ENCODE measurements at regions not wholly inside any gene's neighbourhood (a gene's known extent, or its start where the extent isn't known, plus 50 kb on each side); places are given as distances from the start of the nearest gene placed in this dataset.
"Not testable (repeated sequence)": the region's sequence is repeated elsewhere in the genome, so short reads cannot be mapped to it uniquely, and the experiment has no call there.

DNA sequence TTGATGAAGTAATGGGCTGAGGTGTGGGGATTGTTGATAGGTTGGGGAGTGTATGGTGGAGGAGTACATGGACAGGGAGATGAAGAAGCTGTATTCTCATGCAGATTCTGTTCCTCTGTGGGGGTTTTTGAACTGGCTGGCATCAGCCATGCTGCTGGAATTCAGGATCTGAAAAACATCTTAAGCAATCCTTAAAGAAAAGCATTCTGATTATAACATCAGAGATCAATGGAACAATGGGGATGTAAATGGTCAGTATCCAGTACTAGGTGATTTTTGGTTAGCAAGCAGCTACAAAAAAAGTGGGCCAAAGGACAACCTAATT lies 247.5 kb upstream of the GALNT17 start:
- Histone ChIP-seq H3K4me3 (ENCODE audit: extremely low read depth, insufficient read depth, low read length, poor library complexity, severe bottlenecking) (no peak overlapping the region), H3K9me3 (ENCODE audit: control insufficient read depth, low read length) (peaks cover 6% of the 10 kb centered on the region), H3K27ac (ENCODE audit: low read depth, low read length, severe bottlenecking) (no peak overlapping the region), H3K4me1 (ENCODE audit: control insufficient read depth, insufficient read depth, low read length, poor library complexity, severe bottlenecking) (peaks cover 3% of the 10 kb centered on the region), H3K36me3 (ENCODE audit: control insufficient read depth, insufficient read depth, low read length) (no peaks in the 10 kb centered on the region)

DNA sequence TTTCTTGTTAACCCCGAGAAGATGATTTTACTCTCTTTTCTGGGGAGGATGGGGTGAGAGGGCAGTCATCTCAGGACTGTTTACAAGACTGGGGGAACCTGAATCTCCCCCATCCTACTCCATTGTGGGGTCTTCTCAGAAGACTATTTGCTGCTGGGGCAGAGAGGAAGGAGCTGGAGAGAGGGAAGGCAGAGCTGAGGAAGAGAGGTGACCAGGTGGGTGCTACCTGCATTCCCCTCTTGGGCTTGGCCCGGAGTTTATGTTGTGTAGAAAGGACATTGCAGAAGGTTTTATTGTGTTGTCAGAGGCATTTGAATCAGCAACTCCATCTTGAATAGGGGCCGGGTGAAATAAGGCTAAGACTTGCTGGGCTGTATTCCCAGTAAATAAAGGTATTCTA lies 247.1 kb upstream of the GALNT17 start:
- Histone ChIP-seq H3K4me1 (ENCODE audit: control insufficient read depth, insufficient read depth, low read length, poor library complexity, severe bottlenecking) (peaks cover 3% of the 10 kb centered on the region), H3K4me3 (ENCODE audit: extremely low read depth, insufficient read depth, low read length, poor library complexity, severe bottlenecking) (no peak overlapping the region), H3K36me3 (ENCODE audit: control insufficient read depth, insufficient read depth, low read length) (no peaks in the 10 kb centered on the region), H3K27ac (ENCODE audit: low read depth, low read length, severe bottlenecking) (no peak overlapping the region), H3K9me3 (ENCODE audit: control insufficient read depth, low read length) (peaks cover 10% of the 10 kb centered on the region)
- WGBS, 2 experiments (ENCODE audit: insufficient coverage in 2 of 2), result 100% methylated on average over 2 of the region's 3 CpGs

DNA sequence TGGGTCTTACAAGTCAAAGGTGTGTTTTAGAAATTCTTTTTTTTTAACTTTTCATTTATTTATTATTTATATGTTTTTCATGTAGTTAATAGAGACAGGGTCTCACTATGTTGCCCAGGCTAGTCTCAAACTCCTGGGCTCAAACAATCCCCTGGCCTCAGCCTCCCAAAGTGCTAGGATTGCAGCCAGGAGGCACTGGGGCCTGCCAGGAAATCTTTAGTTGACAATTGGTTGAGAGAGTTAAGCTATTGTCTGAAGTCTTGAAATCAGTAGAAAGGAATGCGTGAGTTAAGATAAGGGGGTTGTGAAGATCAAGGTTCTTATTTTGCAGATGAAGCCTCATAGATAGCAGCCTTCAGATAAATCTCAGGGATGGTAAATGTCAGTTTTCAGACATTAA lies 245.4 kb upstream of the GALNT17 start:
- no peak overlapping the region for H3K27ac ChIP-seq (ENCODE audit: low read depth, low read length, severe bottlenecking)

DNA sequence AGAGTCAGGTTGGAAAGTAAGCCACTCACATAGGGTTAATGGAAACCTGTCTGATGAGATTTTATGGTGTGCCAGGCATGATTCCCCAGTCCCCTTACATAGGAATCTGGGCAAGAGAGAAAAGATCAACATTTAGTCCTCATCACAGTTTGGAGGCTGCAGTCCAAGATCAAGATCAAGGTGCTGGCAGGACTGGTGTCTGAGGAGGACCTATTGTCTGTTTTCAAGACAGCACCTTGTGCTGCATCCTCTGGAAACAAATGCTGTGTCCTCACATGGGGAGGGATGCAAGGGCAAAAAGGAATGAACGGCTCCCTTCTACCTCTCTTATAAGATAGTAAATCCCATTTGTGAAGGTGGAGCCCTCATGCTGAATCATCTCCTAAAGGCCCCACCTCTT lies 244.8 kb upstream of the GALNT17 start:
- H3K27ac ChIP-seq (ENCODE audit: low read depth, low read length, severe bottlenecking), result no peak overlapping the region
- H3K9me3 ChIP-seq (ENCODE audit: control insufficient read depth, low read length), result peaks cover 19% of the 10 kb centered on the region
- H3K4me1 ChIP-seq (ENCODE audit: control insufficient read depth, insufficient read depth, low read length, poor library complexity, severe bottlenecking), result peaks cover 3% of the 10 kb centered on the region
- WGBS, 2 experiments (ENCODE audit: insufficient coverage in 2 of 2), result no CpG with 5 or more reads among the region's 1 CpG
- H3K4me3 ChIP-seq (ENCODE audit: extremely low read depth, insufficient read depth, low read length, poor library complexity, severe bottlenecking), result no peak overlapping the region
- H3K36me3 ChIP-seq (ENCODE audit: control insufficient read depth, insufficient read depth, low read length), result no peaks in the 10 kb centered on the region

More for the DNA sequence above, 245.4 kb upstream of the GALNT17 start:
- WGBS, 2 experiments (ENCODE audit: insufficient coverage in 2 of 2), result 64 to 89% methylated on average over 1 of the region's 1 CpG
- H3K4me1 ChIP-seq (ENCODE audit: control insufficient read depth, insufficient read depth, low read length, poor library complexity, severe bottlenecking), result peaks cover 3% of the 10 kb centered on the region
- peaks cover 19% of the 10 kb centered on the region for H3K9me3 ChIP-seq (ENCODE audit: control insufficient read depth, low read length)
- H3K4me3 ChIP-seq (ENCODE audit: extremely low read depth, insufficient read depth, low read length, poor library complexity, severe bottlenecking), result no peak overlapping the region
- H3K36me3 ChIP-seq (ENCODE audit: control insufficient read depth, insufficient read depth, low read length), result no peaks in the 10 kb centered on the region

DNA sequence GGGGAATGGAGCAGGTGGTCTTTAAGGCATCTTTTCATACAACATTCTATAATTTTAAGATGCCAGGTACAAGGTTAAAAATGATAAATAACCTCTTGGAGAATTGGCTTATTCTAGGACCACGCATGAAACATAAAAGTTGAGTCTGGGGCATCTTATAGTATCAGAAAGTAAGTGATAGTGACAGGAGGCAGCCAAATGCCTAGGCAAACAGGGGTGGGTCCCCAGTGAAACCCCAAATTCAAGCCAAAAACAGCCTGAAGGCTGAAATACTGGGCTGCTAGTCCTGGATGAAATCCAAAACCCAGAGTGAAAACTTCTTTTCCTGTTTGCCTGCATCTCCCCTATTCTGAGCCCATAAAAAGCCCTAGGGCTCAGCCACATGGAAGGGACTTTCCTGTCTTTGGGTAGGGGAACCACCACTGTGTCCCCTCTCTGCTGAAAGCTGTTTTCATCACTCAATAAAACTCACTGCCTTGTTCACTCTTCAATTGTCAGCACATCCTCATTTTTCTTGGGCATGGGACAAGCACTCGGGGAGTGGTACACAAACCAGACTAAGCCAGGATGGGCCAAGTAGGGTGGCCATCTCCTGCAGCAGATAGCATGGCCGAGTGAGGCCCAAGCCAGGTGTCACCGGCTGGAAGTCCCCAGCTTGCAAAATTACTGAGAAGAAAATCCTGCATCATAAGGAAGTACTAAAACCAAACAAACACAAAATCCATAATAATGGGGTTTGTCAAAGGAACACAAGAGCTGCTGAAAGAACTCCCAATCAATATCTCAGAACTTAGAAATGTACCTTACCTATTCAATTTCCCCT lies 241.6 kb upstream of the GALNT17 start:
- no peaks in the 10 kb centered on the region for H3K36me3 ChIP-seq (ENCODE audit: control insufficient read depth, insufficient read depth, low read length)
- peaks cover 3% of the 10 kb centered on the region for H3K4me1 ChIP-seq (ENCODE audit: control insufficient read depth, insufficient read depth, low read length, poor library complexity, severe bottlenecking)
- H3K27ac ChIP-seq (ENCODE audit: low read depth, low read length, severe bottlenecking), result no peak overlapping the region
- H3K4me3 ChIP-seq (ENCODE audit: extremely low read depth, insufficient read depth, low read length, poor library complexity, severe bottlenecking), result no peak overlapping the region
- H3K9me3 ChIP-seq (ENCODE audit: control insufficient read depth, low read length), result peaks cover 19% of the 10 kb centered on the region
- 86% methylated on average over 2 of the region's 4 CpGs; no CpG with 5 or more reads in 1 of the 2 experiments for WGBS, 2 experiments (ENCODE audit: insufficient coverage in 2 of 2)

DNA sequence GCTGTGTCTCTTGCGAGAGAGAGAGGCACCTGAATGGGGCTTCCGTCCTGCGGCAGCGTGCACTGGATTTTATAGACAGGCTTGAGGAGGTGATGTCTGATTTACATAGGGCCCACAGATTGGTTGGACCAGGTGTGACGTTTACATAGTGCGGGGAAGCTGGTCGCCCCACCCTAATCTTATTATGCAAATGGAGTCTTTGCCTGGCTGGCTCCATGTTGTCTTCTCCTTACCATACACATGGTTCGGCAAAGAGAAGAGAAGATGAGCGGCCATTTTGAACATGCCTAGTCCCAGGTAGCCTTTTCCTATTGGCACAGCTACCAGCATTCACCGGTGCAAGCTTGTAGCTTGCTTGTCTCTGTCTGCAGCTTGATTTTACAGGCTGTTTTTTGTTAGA lies 238.5 kb upstream of the GALNT17 start:
- Histone ChIP-seq H3K36me3 (ENCODE audit: control insufficient read depth, insufficient read depth, low read length) (no peaks in the 10 kb centered on the region), H3K4me1 (ENCODE audit: control insufficient read depth, insufficient read depth, low read length, poor library complexity, severe bottlenecking) (no peaks in the 10 kb centered on the region), H3K27ac (ENCODE audit: low read depth, low read length, severe bottlenecking) (no peak overlapping the region), H3K4me3 (ENCODE audit: extremely low read depth, insufficient read depth, low read length, poor library complexity, severe bottlenecking) (no peak overlapping the region), H3K9me3 (ENCODE audit: control insufficient read depth, low read length) (peaks cover 19% of the 10 kb centered on the region)
- WGBS, 2 experiments (ENCODE audit: insufficient coverage in 2 of 2), result 91 to 92% methylated on average over 7 to 8 of the region's 10 CpGs

DNA sequence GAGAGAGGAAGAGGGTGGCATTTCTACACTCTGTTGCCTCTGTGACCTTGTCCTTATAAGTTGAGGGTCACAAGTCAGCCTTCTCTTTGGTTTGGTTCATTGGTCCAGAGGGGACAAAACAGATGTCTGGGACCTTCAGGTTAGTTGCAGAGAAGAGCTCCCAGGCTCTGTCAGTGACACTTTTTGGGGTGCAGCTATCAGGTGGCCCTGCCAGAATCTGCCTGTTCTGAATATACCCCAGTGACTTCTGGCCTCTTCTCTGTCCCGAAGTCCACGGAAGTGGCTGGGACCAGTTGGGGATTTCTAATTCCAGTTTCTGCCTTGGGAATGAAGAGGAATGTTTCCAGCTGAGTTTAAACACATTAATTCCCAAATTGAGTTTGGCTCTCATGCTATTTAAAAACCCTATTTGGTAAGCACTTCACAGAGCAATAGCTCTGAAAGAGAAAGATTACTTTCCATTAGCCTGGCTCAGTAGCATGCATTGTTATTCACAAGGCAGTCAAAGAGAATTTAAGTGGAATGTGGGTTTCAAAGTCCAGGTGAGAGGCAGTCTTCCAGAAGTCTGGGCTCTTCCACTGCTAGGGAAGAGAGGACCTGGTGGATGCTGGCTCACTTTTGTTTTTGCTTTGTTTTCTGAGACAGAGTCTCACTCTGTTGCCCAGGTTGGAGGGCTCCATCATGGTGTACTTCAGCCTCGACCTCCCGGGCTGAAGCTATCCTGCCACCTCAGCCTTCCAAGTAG lies 237.8 kb upstream of the GALNT17 start:
- no peak overlapping the region for H3K4me3 ChIP-seq (ENCODE audit: extremely low read depth, insufficient read depth, low read length, poor library complexity, severe bottlenecking)
- 72 to 89% methylated on average over 2 of the region's 4 CpGs for WGBS, 2 experiments (ENCODE audit: insufficient coverage in 2 of 2)
- H3K4me1 ChIP-seq (ENCODE audit: control insufficient read depth, insufficient read depth, low read length, poor library complexity, severe bottlenecking), result no peaks in the 10 kb centered on the region
- no peaks in the 10 kb centered on the region for H3K36me3 ChIP-seq (ENCODE audit: control insufficient read depth, insufficient read depth, low read length)
- H3K9me3 ChIP-seq (ENCODE audit: control insufficient read depth, low read length), result peaks cover 15% of the 10 kb centered on the region
- H3K27ac ChIP-seq (ENCODE audit: low read depth, low read length, severe bottlenecking), result no peak overlapping the region

DNA sequence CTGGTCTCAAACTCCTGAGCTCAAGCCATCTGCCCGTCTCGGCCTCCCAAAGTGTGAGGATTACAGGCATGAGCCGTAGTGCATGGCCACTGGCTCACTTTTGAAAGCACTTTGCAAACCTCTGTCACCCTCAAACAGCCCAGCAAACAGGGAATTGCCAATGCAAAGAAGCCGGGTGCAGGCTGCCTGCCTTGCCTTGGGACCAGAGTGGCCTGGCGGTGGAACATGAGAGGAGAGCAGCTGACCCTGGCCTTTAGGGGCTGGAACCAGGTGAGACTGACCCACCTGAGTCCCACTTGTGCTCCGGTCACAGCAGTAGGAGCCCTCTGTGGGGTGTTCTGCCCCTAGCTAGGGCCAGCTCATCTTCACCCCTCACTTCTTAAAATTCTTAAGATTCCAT lies 237.1 kb upstream of the GALNT17 start:
- Histone ChIP-seq H3K4me3 (ENCODE audit: extremely low read depth, insufficient read depth, low read length, poor library complexity, severe bottlenecking) (no peak overlapping the region), H3K9me3 (ENCODE audit: control insufficient read depth, low read length) (peaks cover 8% of the 10 kb centered on the region), H3K4me1 (ENCODE audit: control insufficient read depth, insufficient read depth, low read length, poor library complexity, severe bottlenecking) (no peaks in the 10 kb centered on the region), H3K27ac (ENCODE audit: low read depth, low read length, severe bottlenecking) (no peak overlapping the region), H3K36me3 (ENCODE audit: control insufficient read depth, insufficient read depth, low read length) (no peaks in the 10 kb centered on the region)
- WGBS, 2 experiments (ENCODE audit: insufficient coverage in 2 of 2), result 82 to 85% methylated on average over 5 to 6 of the region's 6 CpGs

DNA sequence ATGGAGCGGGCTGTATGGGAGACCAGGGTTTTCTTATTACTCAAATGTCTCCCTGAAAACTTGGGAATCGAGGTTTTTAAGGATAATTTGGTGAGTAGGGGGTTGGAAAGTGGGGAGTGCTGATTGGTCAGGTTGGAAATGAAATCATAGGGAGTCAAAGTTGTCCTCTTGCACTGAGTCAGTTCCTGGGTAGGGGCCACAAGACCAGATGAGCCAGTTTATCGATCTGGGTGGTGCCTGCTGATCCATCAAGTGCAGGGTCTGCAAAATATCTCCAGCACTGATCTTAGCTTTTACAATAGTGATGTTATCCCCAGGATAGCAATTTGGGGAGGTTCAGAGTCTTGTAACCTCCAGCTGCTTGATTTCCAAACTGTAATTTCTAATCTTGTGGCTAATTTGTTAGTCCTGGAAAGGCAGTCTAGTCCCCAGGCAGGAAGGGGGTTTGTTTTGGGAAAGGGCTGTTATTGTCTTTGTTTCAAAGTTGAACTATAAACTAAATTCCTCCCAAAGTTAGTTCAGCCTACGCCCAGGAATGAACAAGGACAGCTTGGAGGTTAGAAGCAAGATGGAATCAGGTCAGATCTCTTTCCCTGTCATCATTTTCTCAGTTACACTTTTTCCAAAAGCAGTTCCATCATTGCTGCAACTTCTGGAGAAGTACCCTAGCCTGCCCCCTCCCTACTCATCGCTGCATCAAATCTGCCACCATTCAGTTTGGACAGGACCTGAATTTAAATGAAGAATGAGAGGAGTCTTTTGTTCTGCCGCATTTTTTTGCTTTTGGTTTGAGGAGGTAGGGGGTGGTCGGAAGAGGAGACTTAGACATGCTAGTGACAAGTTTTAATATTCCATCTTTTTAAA lies 236.4 kb upstream of the GALNT17 start:
- H3K36me3 ChIP-seq (ENCODE audit: control insufficient read depth, insufficient read depth, low read length); H3K27ac ChIP-seq (ENCODE audit: low read depth, low read length, severe bottlenecking); H3K9me3 ChIP-seq (ENCODE audit: control insufficient read depth, low read length); H3K4me1 ChIP-seq (ENCODE audit: control insufficient read depth, insufficient read depth, low read length, poor library complexity, severe bottlenecking); H3K4me3 ChIP-seq (ENCODE audit: extremely low read depth, insufficient read depth, low read length, poor library complexity, severe bottlenecking): not testable (repeated sequence)
- WGBS, 2 experiments (ENCODE audit: insufficient coverage in 2 of 2), result 80% methylated on average over 3 of the region's 7 CpGs; no CpG with 5 or more reads in 1 of the 2 experiments

DNA sequence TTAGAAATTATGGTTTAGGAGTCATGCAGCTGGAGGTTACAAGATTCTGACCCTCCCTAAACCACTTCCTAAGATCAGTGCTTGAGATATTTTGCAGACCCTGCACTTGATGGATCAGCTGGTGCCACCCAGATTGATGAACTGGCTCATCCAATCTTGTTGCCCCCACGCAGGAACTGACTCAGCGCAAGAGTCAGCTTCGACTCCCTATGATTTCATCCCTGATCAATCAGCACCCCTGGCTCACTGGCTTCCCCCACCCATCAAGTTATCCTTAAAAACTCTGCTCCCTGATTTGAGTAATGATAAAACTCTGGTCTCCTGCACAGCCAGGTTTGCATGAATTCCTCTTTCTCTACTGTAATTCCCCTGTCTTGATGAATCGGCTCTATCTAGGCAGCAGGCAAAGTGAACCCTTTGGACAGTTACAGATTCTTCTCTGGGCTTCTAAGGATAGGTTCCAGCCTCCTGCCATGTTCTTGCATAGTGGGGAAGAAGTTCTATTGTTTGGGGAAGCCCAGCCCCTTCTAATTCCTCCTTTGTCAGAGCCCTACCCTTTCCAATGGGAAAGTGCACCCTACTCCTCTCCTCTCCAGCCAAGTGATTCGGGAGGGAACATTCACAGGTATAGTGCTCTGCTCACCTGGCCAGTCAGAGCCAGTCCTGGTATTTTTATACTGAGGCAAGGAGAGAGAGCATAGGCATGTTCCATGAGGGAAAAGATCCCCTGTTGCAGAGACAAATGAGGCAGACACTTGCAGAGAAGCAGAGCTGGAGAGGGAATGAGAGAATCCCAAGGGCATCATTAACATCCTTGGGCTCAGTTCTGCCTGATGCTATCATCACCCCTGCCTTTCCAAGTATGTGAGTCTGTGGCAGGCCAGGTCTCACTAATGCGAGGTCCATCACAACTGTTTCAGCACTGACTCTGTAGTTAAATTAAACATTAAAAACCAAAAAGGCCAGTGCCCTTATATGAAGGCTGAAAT lies 224.4 kb upstream of the GALNT17 start:
- Histone ChIP-seq H3K27ac (ENCODE audit: low read depth, low read length, severe bottlenecking) (no peak overlapping the region), H3K36me3 (ENCODE audit: control insufficient read depth, insufficient read depth, low read length) (no peaks in the 10 kb centered on the region), H3K4me3 (ENCODE audit: extremely low read depth, insufficient read depth, low read length, poor library complexity, severe bottlenecking) (no peak overlapping the region), H3K4me1 (ENCODE audit: control insufficient read depth, insufficient read depth, low read length, poor library complexity, severe bottlenecking) (peaks cover 12% of the 10 kb centered on the region), H3K9me3 (ENCODE audit: control insufficient read depth, low read length) (no peaks in the 10 kb centered on the region)
- WGBS, 2 experiments (ENCODE audit: insufficient coverage in 2 of 2), result 80 to 81% methylated on average over 4 to 5 of the region's 6 CpGs
